ENCODE measurements at regions not wholly inside any gene's neighbourhood (a gene's known extent, or its start where the extent isn't known, plus 50 kb on each side); places are given as distances from the start of the nearest gene placed in this dataset.

- TF ChIP-seq POLR2AphosphoS5 (IDR thresholded peaks at IDR 0.05; ENCODE audit: low read depth, low read length): no peak
These were observed 185.2 kb upstream of the ARG1 start for GRCh38 chr6:131387562-131388447.

- no peak for TF ChIP-seq FOXP2 (optimal IDR thresholded peaks at IDR 0.05; ENCODE audit: borderline replicate concordance, extremely low read depth, extremely low read length, insufficient read depth)
These were observed 182.7 kb upstream of the ARG1 start for GRCh38 chr6:131390322-131390721.

GRCh38 chr6:131391116-131391515 lies 181.9 kb upstream of the ARG1 start:
- no peak for TF ChIP-seq POLR2AphosphoS5 (IDR thresholded peaks at IDR 0.05; ENCODE audit: low read depth, low read length)
- no peak for TF ChIP-seq SIN3A (IDR thresholded peaks at IDR 0.05; ENCODE audit: borderline replicate concordance, insufficient read depth, low read length)
- TF ChIP-seq REST (IDR thresholded peaks at IDR 0.05; ENCODE audit: insufficient read depth in 1 of 2, low read depth in 2 of 2, low read length in 2 of 2): no peak

GRCh38 chr6:131393433-131393832 lies 179.6 kb upstream of the ARG1 start:
- TF ChIP-seq TAF1 (IDR thresholded peaks at IDR 0.05; ENCODE audit: borderline replicate concordance, insufficient read depth, low read length): no peak
- no peak for TF ChIP-seq SIN3A (IDR thresholded peaks at IDR 0.05; ENCODE audit: borderline replicate concordance, insufficient read depth, low read length)
- TF ChIP-seq FOXP2 (optimal IDR thresholded peaks at IDR 0.05; ENCODE audit: borderline replicate concordance, extremely low read depth, extremely low read length, insufficient read depth): no peak
- TF ChIP-seq POLR2AphosphoS5 (IDR thresholded peaks at IDR 0.05; ENCODE audit: low read depth, low read length): no peak
- TF ChIP-seq REST (IDR thresholded peaks at IDR 0.05; ENCODE audit: insufficient read depth in 1 of 2, low read depth in 2 of 2, low read length in 2 of 2): no peak

- TF ChIP-seq TAF1 (IDR thresholded peaks at IDR 0.05; ENCODE audit: borderline replicate concordance, insufficient read depth, low read length): no peak
- no peak for TF ChIP-seq FOXP2 (optimal IDR thresholded peaks at IDR 0.05; ENCODE audit: borderline replicate concordance, extremely low read depth, extremely low read length, insufficient read depth)
- no peak for TF ChIP-seq REST (IDR thresholded peaks at IDR 0.05; ENCODE audit: insufficient read depth in 1 of 2, low read depth in 2 of 2, low read length in 2 of 2)
- no peak for TF ChIP-seq POLR2AphosphoS5 (IDR thresholded peaks at IDR 0.05; ENCODE audit: low read depth, low read length)
- TF ChIP-seq SIN3A (IDR thresholded peaks at IDR 0.05; ENCODE audit: borderline replicate concordance, insufficient read depth, low read length): no peak
These were observed 178.1 kb upstream of the ARG1 start for GRCh38 chr6:131394768-131395432.

- no peak for TF ChIP-seq POLR2AphosphoS5 (IDR thresholded peaks at IDR 0.05; ENCODE audit: low read depth, low read length)
- TF ChIP-seq TAF1 (IDR thresholded peaks at IDR 0.05; ENCODE audit: borderline replicate concordance, insufficient read depth, low read length): no peak
- TF ChIP-seq REST (IDR thresholded peaks at IDR 0.05; ENCODE audit: insufficient read depth in 1 of 2, low read depth in 2 of 2, low read length in 2 of 2): no peak
- TF ChIP-seq FOXP2 (optimal IDR thresholded peaks at IDR 0.05; ENCODE audit: borderline replicate concordance, extremely low read depth, extremely low read length, insufficient read depth): no peak
- TF ChIP-seq SIN3A (IDR thresholded peaks at IDR 0.05; ENCODE audit: borderline replicate concordance, insufficient read depth, low read length): no peak
These were observed 174.8 kb upstream of the ARG1 start for GRCh38 chr6:131398176-131398575.

Measured in PFSK-1 (cell line).